ENCODE measurements at regions not wholly inside any gene's neighbourhood (a gene's known extent, or its start where the extent isn't known, plus 50 kb on each side); places are given as distances from the start of the nearest gene placed in this dataset.

GRCh38 chr6:139430899-139431601 lies 56.6 kb upstream of the CITED2 start:
- no peak for DNase-seq

- no peak for DNase-seq
Observed at GRCh38 chr6:139429580-139430145, 55.2 kb upstream of the CITED2 start.

GRCh38 chr6:139427199-139427598 lies 52.8 kb upstream of the CITED2 start:
- DNase-seq, result no peak

- no peak for DNase-seq
Observed at GRCh38 chr6:139426795-139427194, 52.3 kb upstream of the CITED2 start.

GRCh38 chr6:139425780-139426179 lies 51.3 kb upstream of the CITED2 start:
- DNase-seq, result no peak

GRCh38 chr6:139423971-139424667 lies 49.7 kb upstream of the CITED2 start:
- DNase-seq, result no peak
